ENCODE measurements at regions not wholly inside any gene's neighbourhood (a gene's known extent, or its start where the extent isn't known, plus 50 kb on each side); places are given as distances from the start of the nearest gene placed in this dataset.

DNA sequence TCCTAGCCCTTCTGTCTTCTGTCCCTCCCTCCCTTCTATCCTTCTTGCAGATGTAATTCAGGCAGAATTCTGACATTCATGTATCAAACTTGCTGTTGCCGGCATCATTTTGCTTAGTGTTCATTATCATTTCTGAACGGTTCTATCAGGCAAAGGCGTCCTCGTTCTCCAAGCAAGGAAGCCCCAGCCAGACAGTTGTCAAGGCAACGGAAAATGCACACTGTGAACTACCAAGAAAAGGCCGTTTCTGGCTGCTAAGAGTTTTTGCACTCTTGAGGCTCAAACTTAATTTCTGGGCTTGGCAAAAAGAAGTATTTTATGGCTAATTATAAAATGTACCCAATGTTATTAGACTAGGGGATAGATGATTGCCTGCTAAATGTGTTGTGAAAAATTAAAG lies 164.7 kb upstream of the KCNJ15 start:
- TF ChIP-seq, protein P1, sequence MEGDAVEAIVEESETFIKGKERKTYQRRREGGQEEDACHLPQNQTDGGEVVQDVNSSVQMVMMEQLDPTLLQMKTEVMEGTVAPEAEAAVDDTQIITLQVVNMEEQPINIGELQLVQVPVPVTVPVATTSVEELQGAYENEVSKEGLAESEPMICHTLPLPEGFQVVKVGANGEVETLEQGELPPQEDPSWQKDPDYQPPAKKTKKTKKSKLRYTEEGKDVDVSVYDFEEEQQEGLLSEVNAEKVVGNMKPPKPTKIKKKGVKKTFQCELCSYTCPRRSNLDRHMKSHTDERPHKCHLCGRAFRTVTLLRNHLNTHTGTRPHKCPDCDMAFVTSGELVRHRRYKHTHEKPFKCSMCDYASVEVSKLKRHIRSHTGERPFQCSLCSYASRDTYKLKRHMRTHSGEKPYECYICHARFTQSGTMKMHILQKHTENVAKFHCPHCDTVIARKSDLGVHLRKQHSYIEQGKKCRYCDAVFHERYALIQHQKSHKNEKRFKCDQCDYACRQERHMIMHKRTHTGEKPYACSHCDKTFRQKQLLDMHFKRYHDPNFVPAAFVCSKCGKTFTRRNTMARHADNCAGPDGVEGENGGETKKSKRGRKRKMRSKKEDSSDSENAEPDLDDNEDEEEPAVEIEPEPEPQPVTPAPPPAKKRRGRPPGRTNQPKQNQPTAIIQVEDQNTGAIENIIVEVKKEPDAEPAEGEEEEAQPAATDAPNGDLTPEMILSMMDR (conservative IDR thresholded peaks at IDR 0.05; ENCODE audit: low read depth, low read length) = no peak
- TF ChIP-seq EZH2 (IDR thresholded peaks at IDR 0.05; ENCODE audit: borderline replicate concordance, low read depth, low read length, poor library complexity, severe bottlenecking) = no peak

All from A673 (cell line).